Peyer's patch (tissue), 4 donors: ENCODE measurements at regions not wholly inside any gene's neighbourhood (a gene's known extent, or its start where the extent isn't known, plus 50 kb on each side); places are given as distances from the start of the nearest gene placed in this dataset.

Experiments
- DNase-seq, 3 donors: peaks; one replicate each; pipeline ENCODE4 v3.0.0-alpha.2; 2017 to 2019
- H3K27ac ChIP-seq, 4 donors: fragments of 200-600 bp; sonication (generic); one replicate each; pipeline ENCODE4 v1.5.1; 2016 to 2019
- H3K27me3 ChIP-seq, 2 donors: fragments of 200-600 bp; sonication (generic); one replicate each; pipeline ENCODE4 v1.5.1; 2019
- H3K36me3 ChIP-seq, 3 donors: fragments of 200-600 bp; sonication (generic); one replicate each; pipeline ENCODE4 v1.5.1; 2016 to 2019
- H3K4me1 ChIP-seq, 4 donors: fragments of 200-600 bp; sonication (generic); one replicate each; pipeline ENCODE4 v1.5.1; 2016 to 2019
- H3K4me3 ChIP-seq, 4 donors: fragments of 200-600 bp; sonication (generic); 1 replicate in 3 of 4; 2 replicates in 1 of 4; pipeline ENCODE4 v1.5.1; 2016 to 2019; ENCODE audit warnings: mild to moderate bottlenecking in 1 of 4
- H3K9me3 ChIP-seq, 4 donors: fragments of 200-600 bp; sonication (generic); one replicate each; pipeline ENCODE4 v1.5.1; 2016 to 2019; ENCODE audit warnings: mild to moderate bottlenecking in 1 of 4
- CTCF ChIP-seq, 6 experiments: fragments of 450-650 bp in 4 of 6; fragments of 200-600 bp in 2 of 6; sonication (generic) in 1 of 6; IDR thresholded peaks; one replicate each; pipeline ENCODE4 v1.5.1; 2017 to 2019; ENCODE audit warnings: antibody characterized with exemption in 6 of 6, mild to moderate bottlenecking in 3 of 6, moderate library complexity in 1 of 6
- POLR2A ChIP-seq, 2 donors: fragments of 450-650 bp; IDR thresholded peaks; one replicate each; pipeline ENCODE4 v1.5.1; 2017; ENCODE audit warnings: antibody characterized with exemption in 2 of 2, mild to moderate bottlenecking in 2 of 2, moderate library complexity in 2 of 2

GRCh38 chr13:111594606-111595005 is 274.2 kb downstream of the TEX29 start:
- H3K4me1 ChIP-seq: no peaks in the 10 kb centered on the region
- no peaks in the 10 kb centered on the region for H3K27me3 ChIP-seq
- H3K9me3 ChIP-seq: no peaks in the 10 kb centered on the region
- no peak overlapping the region for H3K27ac ChIP-seq
- no peak for DNase-seq
- TF ChIP-seq CTCF (IDR thresholded peaks at IDR 0.05): no peak
- TF ChIP-seq POLR2A (IDR thresholded peaks at IDR 0.05): no peak
- no peaks in the 10 kb centered on the region for H3K36me3 ChIP-seq
- no peak overlapping the region for H3K4me3 ChIP-seq

- H3K4me1 ChIP-seq: no peaks in the 10 kb centered on the region
- no peak overlapping the region for H3K27ac ChIP-seq
- no peaks in the 10 kb centered on the region for H3K27me3 ChIP-seq
- no peaks in the 10 kb centered on the region for H3K36me3 ChIP-seq
- TF ChIP-seq POLR2A (IDR thresholded peaks at IDR 0.05) (no peak), CTCF (IDR thresholded peaks at IDR 0.05) (no peak)
- no peak overlapping the region for H3K4me3 ChIP-seq
- DNase-seq: no peak
- no peaks in the 10 kb centered on the region for H3K9me3 ChIP-seq
These were observed 274.8 kb downstream of the TEX29 start for GRCh38 chr13:111595276-111595675.

- Histone ChIP-seq H3K27me3 (no peaks in the 10 kb centered on the region), H3K36me3 (no peaks in the 10 kb centered on the region), H3K4me3 (no peak overlapping the region), H3K27ac (no peak overlapping the region), H3K9me3 (no peaks in the 10 kb centered on the region), H3K4me1 (no peaks in the 10 kb centered on the region)
- no peak for DNase-seq
- no peak for TF ChIP-seq POLR2A (IDR thresholded peaks at IDR 0.05)
- TF ChIP-seq CTCF (IDR thresholded peaks at IDR 0.05): no peak
These were observed 275.3 kb downstream of the TEX29 start for GRCh38 chr13:111595791-111596190.

- H3K27me3 ChIP-seq: no peaks in the 10 kb centered on the region
- TF ChIP-seq CTCF (IDR thresholded peaks at IDR 0.05): no peak
- TF ChIP-seq POLR2A (IDR thresholded peaks at IDR 0.05): no peak
These were observed 276.8 kb downstream of the TEX29 start for GRCh38 chr13:111597191-111597611.

GRCh38 chr13:111597618-111598017 is 277.2 kb downstream of the TEX29 start:
- Histone ChIP-seq H3K27ac (no peak overlapping the region), H3K4me1 (no peaks in the 10 kb centered on the region), H3K27me3 (no peaks in the 10 kb centered on the region), H3K9me3 (no peaks in the 10 kb centered on the region), H3K4me3 (no peak overlapping the region), H3K36me3 (no peaks in the 10 kb centered on the region)
- no peak for DNase-seq
- no peak for TF ChIP-seq POLR2A (IDR thresholded peaks at IDR 0.05)
- no peak for TF ChIP-seq CTCF (IDR thresholded peaks at IDR 0.05)

More at GRCh38 chr13:111597191-111597611, 276.8 kb downstream of the TEX29 start:
- Histone ChIP-seq H3K4me3 (no peak overlapping the region), H3K36me3 (no peaks in the 10 kb centered on the region), H3K9me3 (no peaks in the 10 kb centered on the region), H3K27ac (no peak overlapping the region), H3K4me1 (no peaks in the 10 kb centered on the region)
- no peak for DNase-seq

GRCh38 chr13:111598747-111599146 is 278.3 kb downstream of the TEX29 start:
- no peak overlapping the region for H3K27ac ChIP-seq
- H3K4me1 ChIP-seq: no peaks in the 10 kb centered on the region
- no peak overlapping the region for H3K4me3 ChIP-seq
- TF ChIP-seq POLR2A (IDR thresholded peaks at IDR 0.05): no peak
- TF ChIP-seq CTCF (IDR thresholded peaks at IDR 0.05): no peak
- DNase-seq: no peak
- no peaks in the 10 kb centered on the region for H3K27me3 ChIP-seq
- no peaks in the 10 kb centered on the region for H3K9me3 ChIP-seq
- no peaks in the 10 kb centered on the region for H3K36me3 ChIP-seq
